ENCODE measurements at regions not wholly inside any gene's neighbourhood (a gene's known extent, or its start where the extent isn't known, plus 50 kb on each side); places are given as distances from the start of the nearest gene placed in this dataset.

DNA sequence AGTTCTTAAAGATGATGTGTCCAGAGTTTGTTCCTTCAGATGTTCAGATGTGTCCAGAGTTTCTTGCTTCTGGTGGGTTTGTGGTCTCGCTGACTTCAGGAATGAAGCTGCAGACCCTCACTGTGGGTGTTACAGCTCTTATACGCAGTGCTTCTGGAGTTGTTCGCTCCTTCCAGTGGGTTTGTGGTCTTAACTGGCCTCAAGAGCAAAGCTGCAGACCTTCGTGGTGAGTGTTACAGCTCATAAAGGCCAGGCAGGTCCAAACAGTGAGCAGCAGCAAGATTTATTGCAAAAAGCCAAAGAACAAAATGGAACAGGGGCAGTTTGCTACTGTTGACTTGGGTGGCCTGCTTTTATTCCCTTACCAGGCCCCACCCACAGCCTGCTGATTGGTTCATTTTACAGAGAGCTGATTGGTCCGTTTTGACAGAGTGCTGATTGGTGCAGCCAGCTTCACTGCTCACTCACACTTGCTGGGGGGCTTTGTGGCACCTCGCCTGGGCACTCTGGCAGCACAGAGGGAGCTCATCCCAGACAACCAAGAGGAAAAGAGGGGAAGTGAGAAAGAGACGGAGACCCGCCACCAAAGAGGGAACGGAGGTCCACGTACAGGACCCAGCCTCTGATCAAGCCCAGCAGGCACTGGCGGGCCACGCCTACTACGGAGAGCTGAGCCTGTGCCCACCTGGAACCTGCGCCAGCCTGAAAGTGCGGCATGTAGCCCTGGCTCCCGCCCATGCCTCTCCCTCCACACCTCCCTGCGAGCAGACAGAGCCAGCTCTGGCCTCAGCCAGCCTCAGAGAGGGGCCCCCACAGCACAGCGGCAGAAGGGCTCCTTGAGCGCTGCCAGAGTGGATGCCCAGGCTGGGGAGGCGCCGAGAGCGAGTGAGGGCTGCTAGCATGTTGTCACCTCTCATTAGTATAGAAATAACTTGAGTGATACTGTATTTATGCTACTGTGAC lies 55.8 kb upstream of the SEMA3C start:
- intact Hi-C loops (cut with DNase I), result no loop called here
- Histone ChIP-seq H3K9me3 (ENCODE audit: control insufficient read depth, low read length) (no peaks in the 10 kb centered on the region), H3K4me3 (ENCODE audit: low read length) (no peak overlapping the region), H3K27me3 (ENCODE audit: control insufficient read depth, insufficient read depth) (no peaks in the 10 kb centered on the region), H3K4me1 (ENCODE audit: control insufficient read depth, insufficient read depth, low read length) (no peaks in the 10 kb centered on the region), H3K27ac (ENCODE audit: low read length) (no peak overlapping the region)
- 89% methylated on average over 22 of the region's 22 CpGs for WGBS
- ATAC-seq (peak in 1 of 2 donors; percentile 40), DNase-seq (peak in 1 of 3 donors; percentile 11)

DNA sequence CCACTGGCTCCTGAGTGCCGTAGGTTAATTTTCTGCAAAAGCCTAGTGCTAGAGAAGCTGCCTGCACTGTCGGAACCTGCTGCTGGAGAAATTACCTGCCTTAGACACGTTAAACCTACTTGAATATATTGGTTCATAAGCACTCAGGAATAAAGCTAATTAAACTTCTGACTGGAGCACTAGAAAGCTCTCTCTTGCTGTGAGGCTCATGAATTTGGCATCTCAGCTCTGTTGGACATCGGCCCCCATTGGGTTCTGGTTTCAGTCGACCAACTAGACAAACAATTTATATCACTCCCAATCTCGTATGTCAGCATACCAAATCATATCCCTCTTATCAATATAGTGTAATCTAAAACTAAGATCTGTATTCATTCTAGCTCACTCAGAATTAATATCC lies 52.4 kb upstream of the SEMA3C start:
- Histone ChIP-seq H3K9me3 (ENCODE audit: control insufficient read depth, low read length) (no peaks in the 10 kb centered on the region), H3K4me1 (ENCODE audit: control insufficient read depth, insufficient read depth, low read length) (no peaks in the 10 kb centered on the region), H3K27ac (ENCODE audit: low read length) (no peak overlapping the region), H3K27me3 (ENCODE audit: control insufficient read depth, insufficient read depth) (no peaks in the 10 kb centered on the region), H3K4me3 (ENCODE audit: low read length) (no peak overlapping the region)
- 79% methylated on average over 6 of the region's 6 CpGs for WGBS
- intact Hi-C loops (cut with DNase I), result no loop called here
- ATAC-seq (no peak), DNase-seq (no peak)

All from right cardiac atrium (tissue), 5 donors.